ENCODE measurements at regions not wholly inside any gene's neighbourhood (a gene's known extent, or its start where the extent isn't known, plus 50 kb on each side); places are given as distances from the start of the nearest gene placed in this dataset.

DNA sequence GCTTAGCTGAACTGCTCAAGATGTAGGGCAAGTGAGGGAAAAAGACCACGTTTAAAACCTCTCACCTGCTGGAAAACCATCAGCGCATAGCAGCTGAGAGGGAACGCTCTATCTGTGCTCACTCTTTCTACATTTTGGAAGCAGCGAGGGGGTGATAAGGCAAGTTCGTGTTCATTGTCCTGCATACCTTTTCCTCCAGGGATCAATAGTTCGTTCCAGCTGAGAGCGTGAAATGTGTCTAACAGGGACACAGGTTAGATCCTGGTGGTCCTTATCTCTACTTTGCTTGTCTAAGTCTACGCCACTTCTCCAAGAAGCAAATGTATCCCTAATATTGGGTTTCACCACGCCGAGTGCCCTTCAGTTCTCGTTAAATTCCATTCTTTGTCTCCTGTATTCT is 183.5 kb upstream of the ZFHX3 start:
- DNase-seq (ENCODE audit: low read depth, low spot score) = no peak
- H3K27me3 ChIP-seq (ENCODE audit: control insufficient read depth, extremely low read depth, insufficient read depth, low read length) = no peaks in the 10 kb centered on the region
- no peak for FAIRE-seq

DNA sequence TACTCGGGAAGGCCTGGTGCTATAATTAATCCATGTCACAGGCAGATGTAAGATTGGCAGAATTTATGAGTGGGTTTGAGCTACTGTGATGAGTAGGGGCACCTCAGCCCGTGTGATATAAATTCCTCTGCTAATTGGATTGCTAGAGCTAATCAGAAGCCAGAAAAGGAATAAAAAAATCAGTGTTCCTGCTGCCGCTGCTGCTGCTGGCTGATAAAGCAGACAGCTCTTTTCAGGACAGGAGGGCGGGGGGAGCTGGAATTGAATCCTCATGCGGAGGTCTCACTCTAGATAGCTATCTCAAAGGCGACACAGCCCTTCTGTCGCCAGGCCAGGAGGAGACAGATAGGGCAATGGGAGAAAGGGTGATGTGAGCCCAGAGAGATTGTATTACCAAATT is 182.7 kb upstream of the ZFHX3 start:
- TF ChIP-seq EZH2 (IDR thresholded peaks at IDR 0.05; ENCODE audit: low read length) (no peak), CTCF (optimal IDR thresholded peaks at IDR 0.05 in 1 of 3, IDR thresholded peaks at IDR 0.05 in 1 of 3, conservative IDR thresholded peaks at IDR 0.05 in 1 of 3; ENCODE audit: extremely low read depth in 1 of 3, insufficient read depth in 2 of 3, low read length in 3 of 3) (no peak)
- Histone ChIP-seq H3K9ac (ENCODE audit: control insufficient read depth, extremely low read depth, insufficient read depth, low read length) (no peak overlapping the region), H3K4me1 (ENCODE audit: control insufficient read depth, extremely low read depth, insufficient read depth, low read length) (no peaks in the 10 kb centered on the region), H3K36me3 (ENCODE audit: control insufficient read depth in 2 of 2, extremely low read depth in 1 of 2, insufficient read depth in 2 of 2, low read length in 2 of 2) (no peaks in the 10 kb centered on the region), H3K79me2 (ENCODE audit: control insufficient read depth, insufficient read depth, low read length) (no peaks in the 10 kb centered on the region), H3K9me1 (ENCODE audit: control insufficient read depth, extremely low read depth, insufficient read depth, low read length) (no peaks in the 10 kb centered on the region), H2AFZ (ENCODE audit: control insufficient read depth, low read length) (no peak overlapping the region), H3K4me3 (ENCODE audit: control insufficient read depth in 2 of 3, extremely low read depth in 1 of 3, insufficient read depth in 2 of 3, low read depth in 1 of 3, low read length in 3 of 3) (no peak overlapping the region), H3K27me3 (ENCODE audit: control insufficient read depth, extremely low read depth, insufficient read depth, low read length) (no peaks in the 10 kb centered on the region), H4K20me1 (ENCODE audit: control insufficient read depth, extremely low read depth, insufficient read depth, low read length) (no peaks in the 10 kb centered on the region), H3K9me3 (ENCODE audit: control insufficient read depth, low read depth, low read length) (no peaks in the 10 kb centered on the region), H3K27ac (ENCODE audit: control insufficient read depth, insufficient read depth, low read length) (no peak overlapping the region), H3K4me2 (ENCODE audit: control insufficient read depth, extremely low read depth, insufficient read depth, low read depth, low read length) (no peak overlapping the region)
- FAIRE-seq (no peak), DNase-seq (ENCODE audit: low read depth, low spot score) (no peak)
- dilution Hi-C loops (cut with MboI; ENCODE audit: extremely low pct_ligation_motif_present, low sequenced_read_pairs) = no loop called here

More for the DNA sequence above, 183.5 kb upstream of the ZFHX3 start:
- dilution Hi-C loops (cut with MboI; ENCODE audit: extremely low pct_ligation_motif_present, low sequenced_read_pairs) = no loop called here
- no peaks in the 10 kb centered on the region for H4K20me1 ChIP-seq (ENCODE audit: control insufficient read depth, extremely low read depth, insufficient read depth, low read length)
- H3K9me3 ChIP-seq (ENCODE audit: control insufficient read depth, low read depth, low read length) = no peaks in the 10 kb centered on the region
- H3K27ac ChIP-seq (ENCODE audit: control insufficient read depth, insufficient read depth, low read length) = no peak overlapping the region
- H2AFZ ChIP-seq (ENCODE audit: control insufficient read depth, low read length) = no peak overlapping the region
- TF ChIP-seq EZH2 (IDR thresholded peaks at IDR 0.05; ENCODE audit: low read length) = no peak
- no peak for TF ChIP-seq CTCF (optimal IDR thresholded peaks at IDR 0.05 in 1 of 3, IDR thresholded peaks at IDR 0.05 in 1 of 3, conservative IDR thresholded peaks at IDR 0.05 in 1 of 3; ENCODE audit: extremely low read depth in 1 of 3, insufficient read depth in 2 of 3, low read length in 3 of 3)
- H3K4me2 ChIP-seq (ENCODE audit: control insufficient read depth, extremely low read depth, insufficient read depth, low read depth, low read length) = no peak overlapping the region
- no peak overlapping the region for H3K9ac ChIP-seq (ENCODE audit: control insufficient read depth, extremely low read depth, insufficient read depth, low read length)
- no peaks in the 10 kb centered on the region for H3K79me2 ChIP-seq (ENCODE audit: control insufficient read depth, insufficient read depth, low read length)
- no peaks in the 10 kb centered on the region for H3K36me3 ChIP-seq (ENCODE audit: control insufficient read depth in 2 of 2, extremely low read depth in 1 of 2, insufficient read depth in 2 of 2, low read length in 2 of 2)
- no peak overlapping the region for H3K4me3 ChIP-seq (ENCODE audit: control insufficient read depth in 2 of 3, extremely low read depth in 1 of 3, insufficient read depth in 2 of 3, low read depth in 1 of 3, low read length in 3 of 3)
- H3K9me1 ChIP-seq (ENCODE audit: control insufficient read depth, extremely low read depth, insufficient read depth, low read length) = no peaks in the 10 kb centered on the region
- H3K4me1 ChIP-seq (ENCODE audit: control insufficient read depth, extremely low read depth, insufficient read depth, low read length) = no peaks in the 10 kb centered on the region

Data from keratinocyte (primary cell).